Astrocyte (in vitro differentiated cells and primary cell): ENCODE measurements at regions not wholly inside any gene's neighbourhood (a gene's known extent, or its start where the extent isn't known, plus 50 kb on each side); places are given as distances from the start of the nearest gene placed in this dataset.

Source experiments
- DNase-seq: peaks from one replicate; pipeline ENCODE4 v3.0.0-alpha.2; 2010; ENCODE audit warnings: low read depth
- FAIRE-seq: peaks from 2 replicates; lab custom pipeline; 2011; peaks lifted over from hg19 to GRCh38; lab: Jason Lieb, UNC
- H2AFZ ChIP-seq: 2 replicates; pipeline ENCODE4 v1.6.0; 2012; ENCODE audit warnings: low read depth, low read length, inconsistent platforms
- H3K27ac ChIP-seq: 2 replicates; pipeline ENCODE4 v1.5.1; 2011; ENCODE audit warnings: low read depth, low read length, inconsistent platforms
- H3K27me3 ChIP-seq: 2 replicates; pipeline ENCODE4 v1.6.0; 2011; ENCODE audit warnings: low read length, inconsistent platforms; ENCODE audit not compliant: insufficient read depth
- H3K36me3 ChIP-seq: 2 replicates; pipeline ENCODE4 v1.5.1; 2011; ENCODE audit warnings: low read length, inconsistent platforms; ENCODE audit not compliant: insufficient read depth
- H3K4me1 ChIP-seq: 2 replicates; pipeline ENCODE4 v1.5.1; 2011; ENCODE audit warnings: low read length, inconsistent platforms; ENCODE audit not compliant: insufficient read depth
- H3K4me2 ChIP-seq: 2 replicates; pipeline ENCODE4 v1.6.0; 2012; ENCODE audit warnings: low read length, inconsistent platforms
- H3K4me3 ChIP-seq: 2 replicates; pipeline ENCODE4 v1.5.1; 2011; ENCODE audit warnings: low read depth, mild to moderate bottlenecking, low read length, inconsistent platforms; ENCODE audit not compliant: insufficient read depth
- H3K79me2 ChIP-seq: 2 replicates; pipeline ENCODE4 v1.6.0; 2012; ENCODE audit warnings: mild to moderate bottlenecking, low read length, inconsistent platforms; ENCODE audit not compliant: insufficient read depth
- H3K9ac ChIP-seq: 2 replicates; pipeline ENCODE4 v1.6.0; 2012; ENCODE audit warnings: mild to moderate bottlenecking, low read length, inconsistent platforms
- H3K9me3 ChIP-seq: 2 replicates; pipeline ENCODE4 v1.5.1; 2012; ENCODE audit warnings: low read depth, mild to moderate bottlenecking, low read length, inconsistent platforms; ENCODE audit not compliant: insufficient read depth
- H4K20me1 ChIP-seq: 2 replicates; pipeline ENCODE4 v1.6.0; 2012; ENCODE audit warnings: low read length, inconsistent platforms; ENCODE audit not compliant: insufficient read depth
- H3K27ac Mint-ChIP-seq: one replicate; pipeline ENCODE4 v1.8.0; 2021; ENCODE audit warnings: mild to moderate bottlenecking, mixed read lengths; ENCODE audit not compliant: unreplicated experiment
- H3K27me3 Mint-ChIP-seq: one replicate; pipeline ENCODE4 v1.8.0; 2021; ENCODE audit warnings: low read depth, mixed read lengths; ENCODE audit not compliant: unreplicated experiment
- H3K36me3 Mint-ChIP-seq: one replicate; pipeline ENCODE4 v1.8.0; 2021; ENCODE audit warnings: low read depth, mixed read lengths; ENCODE audit not compliant: unreplicated experiment
- H3K4me1 Mint-ChIP-seq: one replicate; pipeline ENCODE4 v1.8.0; 2021; ENCODE audit warnings: low read depth, mixed read lengths; ENCODE audit not compliant: unreplicated experiment
- H3K4me3 Mint-ChIP-seq: one replicate; pipeline ENCODE4 v1.8.0; 2021; ENCODE audit warnings: mild to moderate bottlenecking, moderate library complexity, mixed read lengths; ENCODE audit not compliant: unreplicated experiment
- H3K9me3 Mint-ChIP-seq: one replicate; pipeline ENCODE4 v1.8.0; 2021; ENCODE audit warnings: mild to moderate bottlenecking, mixed read lengths; ENCODE audit not compliant: unreplicated experiment
- EZH2 ChIP-seq: IDR thresholded peaks from 2 replicates; pipeline ENCODE4 v1.6.1; 2012; ENCODE audit warnings: mild to moderate bottlenecking, low read length, inconsistent platforms; ENCODE audit not compliant: insufficient read depth
- TF ChIP-seq, protein P1 (sequence below): IDR thresholded peaks from 2 replicates; pipeline ENCODE4 v1.5.1; 2011; ENCODE audit warnings: low read depth, mild to moderate bottlenecking, inconsistent platforms, low read length, moderate library complexity; ENCODE audit not compliant: insufficient read depth

GRCh38 chr5:135250671-135251070 lies 148.4 kb downstream of the MACROH2A1 start:
- H4K20me1 ChIP-seq, result no peaks in the 10 kb centered on the region
- Mint-ChIP-seq H3K27me3 (peaks cover 4% of the 10 kb centered on the region), H3K36me3 (peaks cover 3% of the 10 kb centered on the region), H3K4me3 (no peak overlapping the region), H3K9me3 (peaks cover 10% of the 10 kb centered on the region), H3K4me1 (peaks cover 33% of the 10 kb centered on the region), H3K27ac (no peak overlapping the region)
- H3K79me2 ChIP-seq, result no peaks in the 10 kb centered on the region
- H2AFZ ChIP-seq, result no peak overlapping the region
- no peaks in the 10 kb centered on the region for H3K9me3 ChIP-seq
- H3K4me2 ChIP-seq, result no peak overlapping the region
- TF ChIP-seq, protein P1, sequence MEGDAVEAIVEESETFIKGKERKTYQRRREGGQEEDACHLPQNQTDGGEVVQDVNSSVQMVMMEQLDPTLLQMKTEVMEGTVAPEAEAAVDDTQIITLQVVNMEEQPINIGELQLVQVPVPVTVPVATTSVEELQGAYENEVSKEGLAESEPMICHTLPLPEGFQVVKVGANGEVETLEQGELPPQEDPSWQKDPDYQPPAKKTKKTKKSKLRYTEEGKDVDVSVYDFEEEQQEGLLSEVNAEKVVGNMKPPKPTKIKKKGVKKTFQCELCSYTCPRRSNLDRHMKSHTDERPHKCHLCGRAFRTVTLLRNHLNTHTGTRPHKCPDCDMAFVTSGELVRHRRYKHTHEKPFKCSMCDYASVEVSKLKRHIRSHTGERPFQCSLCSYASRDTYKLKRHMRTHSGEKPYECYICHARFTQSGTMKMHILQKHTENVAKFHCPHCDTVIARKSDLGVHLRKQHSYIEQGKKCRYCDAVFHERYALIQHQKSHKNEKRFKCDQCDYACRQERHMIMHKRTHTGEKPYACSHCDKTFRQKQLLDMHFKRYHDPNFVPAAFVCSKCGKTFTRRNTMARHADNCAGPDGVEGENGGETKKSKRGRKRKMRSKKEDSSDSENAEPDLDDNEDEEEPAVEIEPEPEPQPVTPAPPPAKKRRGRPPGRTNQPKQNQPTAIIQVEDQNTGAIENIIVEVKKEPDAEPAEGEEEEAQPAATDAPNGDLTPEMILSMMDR, result no peak
- TF ChIP-seq EZH2, result no peak
- H3K36me3 ChIP-seq, result no peaks in the 10 kb centered on the region
- no peak overlapping the region for H3K9ac ChIP-seq
- H3K27me3 ChIP-seq, result no peaks in the 10 kb centered on the region
- H3K4me3 ChIP-seq, result no peak overlapping the region
- DNase-seq (no peak), FAIRE-seq (no peak)
- H3K27ac ChIP-seq, result no peak overlapping the region
- peaks cover 26% of the 10 kb centered on the region for H3K4me1 ChIP-seq

DNA sequence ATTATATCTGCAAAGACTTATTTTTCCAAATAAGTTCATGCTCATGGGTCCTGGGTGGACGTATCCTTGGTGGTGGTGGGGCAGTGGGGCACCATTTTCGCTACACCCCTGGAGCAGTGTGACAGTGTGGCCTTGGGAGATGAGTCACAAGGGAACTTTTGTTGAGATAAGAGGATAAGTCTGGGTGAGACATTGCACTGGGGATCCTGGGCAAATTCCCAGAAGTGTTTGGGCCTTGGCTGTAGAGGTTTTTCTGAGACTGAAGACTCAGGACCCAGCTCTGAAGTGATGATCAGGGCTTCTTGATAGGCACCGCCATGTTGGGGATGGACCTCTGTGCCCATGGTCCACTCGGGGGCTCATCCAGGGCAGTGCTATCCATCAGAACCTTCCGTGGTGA lies 149.4 kb downstream of the MACROH2A1 start:
- no peak overlapping the region for H3K4me2 ChIP-seq
- TF ChIP-seq, protein P1, result no peak
- TF ChIP-seq EZH2, result no peak
- no peak overlapping the region for H2AFZ ChIP-seq
- Mint-ChIP-seq H3K27me3 (peaks cover 4% of the 10 kb centered on the region), H3K4me3 (no peak overlapping the region), H3K9me3 (peaks cover 11% of the 10 kb centered on the region), H3K36me3 (peaks cover 3% of the 10 kb centered on the region), H3K4me1 (peaks cover 31% of the 10 kb centered on the region), H3K27ac (no peak overlapping the region)
- no peak overlapping the region for H3K9ac ChIP-seq
- H3K9me3 ChIP-seq, result no peaks in the 10 kb centered on the region
- no peaks in the 10 kb centered on the region for H3K27me3 ChIP-seq
- H3K27ac ChIP-seq, result no peak overlapping the region
- no peak for DNase-seq
- H3K4me3 ChIP-seq, result no peak overlapping the region
- H4K20me1 ChIP-seq, result no peaks in the 10 kb centered on the region
- H3K79me2 ChIP-seq, result no peaks in the 10 kb centered on the region
- H3K36me3 ChIP-seq, result no peaks in the 10 kb centered on the region
- no peak for FAIRE-seq
- peaks cover 32% of the 10 kb centered on the region for H3K4me1 ChIP-seq

GRCh38 chr5:135248801-135249231 lies 150.2 kb downstream of the MACROH2A1 start:
- Histone ChIP-seq H4K20me1 (no peaks in the 10 kb centered on the region), H3K4me1 (peaks cover 32% of the 10 kb centered on the region), H3K27me3 (no peaks in the 10 kb centered on the region), H3K9ac (no peak overlapping the region), H3K9me3 (no peaks in the 10 kb centered on the region), H3K79me2 (no peaks in the 10 kb centered on the region), H3K4me2 (no peak overlapping the region), H3K4me3 (no peak overlapping the region), H3K27ac (no peak overlapping the region), H2AFZ (no peak overlapping the region), H3K36me3 (no peaks in the 10 kb centered on the region)
- peaks cover 11% of the 10 kb centered on the region for H3K9me3 Mint-ChIP-seq
- peaks cover 3% of the 10 kb centered on the region for H3K36me3 Mint-ChIP-seq
- no peak overlapping the region for H3K4me3 Mint-ChIP-seq
- H3K27me3 Mint-ChIP-seq, result peaks cover 2% of the 10 kb centered on the region
- DNase-seq (no peak), FAIRE-seq (no peak)
- H3K27ac Mint-ChIP-seq, result no peak overlapping the region
- peaks cover 31% of the 10 kb centered on the region for H3K4me1 Mint-ChIP-seq
- no peak for TF ChIP-seq EZH2
- TF ChIP-seq, protein P1, result no peak
